GM18858 (cell line): ENCODE measurements at regions not wholly inside any gene's neighbourhood (a gene's known extent, or its start where the extent isn't known, plus 50 kb on each side); places are given as distances from the start of the nearest gene placed in this dataset.
A peak's percentile ranks its signal among the peaks of the same experiment; 100 is the strongest.

ENCODE experiments used
- ATAC-seq: cut with Tn5 transposase; IDR thresholded peaks from one replicate; pipeline ENCODE4 v1.9.1; 2021; ENCODE audit not compliant: unreplicated experiment

GRCh38 chr6:14645841-14646240 lies 528.3 kb downstream of the CD83 start:
- no peak for ATAC-seq

GRCh38 chr6:14646371-14646770 lies 528.8 kb downstream of the CD83 start:
- ATAC-seq = no peak

- no peak for ATAC-seq
These were observed 529.8 kb downstream of the CD83 start for GRCh38 chr6:14647357-14647756.

GRCh38 chr6:14652536-14652935 lies 535.0 kb downstream of the CD83 start:
- ATAC-seq = no peak

GRCh38 chr6:14655201-14656061 lies 537.9 kb downstream of the CD83 start:
- no peak for ATAC-seq

- ATAC-seq = no peak
These were observed 538.5 kb downstream of the CD83 start for GRCh38 chr6:14656078-14656521.

GRCh38 chr6:14656649-14657048 lies 539.1 kb downstream of the CD83 start:
- no peak for ATAC-seq

- no peak for ATAC-seq
These were observed 540.5 kb downstream of the CD83 start for GRCh38 chr6:14658030-14658429.

GRCh38 chr6:14658886-14659561 lies 541.5 kb downstream of the CD83 start:
- no peak for ATAC-seq

GRCh38 chr6:14659841-14660240 lies 542.3 kb downstream of the CD83 start:
- no peak for ATAC-seq

GRCh38 chr6:14660806-14661579 lies 543.4 kb downstream of the CD83 start:
- ATAC-seq = no peak

- no peak for ATAC-seq
These were observed 544.1 kb downstream of the CD83 start for GRCh38 chr6:14661691-14662090.

GRCh38 chr6:14664112-14664601 lies 546.6 kb downstream of the CD83 start:
- peak; percentile 59 for ATAC-seq

GRCh38 chr6:14664621-14665315 lies 547.2 kb downstream of the CD83 start:
- no peak for ATAC-seq

GRCh38 chr6:14665827-14666724 lies 548.5 kb downstream of the CD83 start:
- ATAC-seq = no peak

- no peak for ATAC-seq
These were observed 553.2 kb downstream of the CD83 start for GRCh38 chr6:14670806-14671205.

- ATAC-seq = no peak
These were observed 553.7 kb downstream of the CD83 start for GRCh38 chr6:14671261-14671681.

- ATAC-seq = no peak
These were observed 554.4 kb downstream of the CD83 start for GRCh38 chr6:14671937-14672336.

GRCh38 chr6:14673201-14673600 lies 555.6 kb downstream of the CD83 start:
- ATAC-seq = no peak

- no peak for ATAC-seq
These were observed 556.9 kb downstream of the CD83 start for GRCh38 chr6:14674458-14674857.
